AG04450 (cell line): ENCODE measurements at regions not wholly inside any gene's neighbourhood (a gene's known extent, or its start where the extent isn't known, plus 50 kb on each side); places are given as distances from the start of the nearest gene placed in this dataset.

Experiments used
- CTCF ChIA-PET: fragments of 300-600, 350-600 bp; formaldehyde crosslinking; extraction: SDS; loops from one replicate; lab custom pipeline; 2022; ENCODE audit warnings: antibody characterized with exemption, inconsistent platforms; lab: Charles Lee
- POLR2A ChIA-PET: fragments of 350-600 bp; formaldehyde crosslinking; extraction: SDS; loops from one replicate; lab custom pipeline; 2021; ENCODE audit warnings: antibody characterized with exemption, inconsistent platforms; lab: Yijun Ruan, JAX
- DNase-seq: peaks from one replicate; pipeline ENCODE4 v3.0.0-alpha.2; 2011; ENCODE audit warnings: low read depth, low spot score
- H3K27ac ChIP-seq: one replicate; pipeline ENCODE4 v1.5.1; 2012; ENCODE audit warnings: low read depth, low read length, control low read depth
- H3K27me3 ChIP-seq: one replicate; pipeline ENCODE4 v1.6.0; 2012; ENCODE audit warnings: low read length; ENCODE audit not compliant: control insufficient read depth, insufficient read depth
- H3K4me3 ChIP-seq: 2 replicates; pipeline ENCODE4 v1.5.1; 2011; ENCODE audit warnings: mild to moderate bottlenecking, low read depth, low read length, control low read depth
- H3K9me3 ChIP-seq: 2 replicates; pipeline ENCODE4 v1.5.1; 2012; ENCODE audit warnings: low read length; ENCODE audit not compliant: control insufficient read depth, insufficient read depth
- CTCF ChIP-seq: IDR thresholded peaks from 2 replicates; pipeline ENCODE4 v1.5.1; 2011; ENCODE audit warnings: low read depth, low read length, control low read depth, inconsistent platforms

GRCh38 chr2:238765590-238765989 is 82.3 kb upstream of the TWIST2 start:
- Histone ChIP-seq H3K9me3 (no peaks in the 10 kb centered on the region), H3K27me3 (no peaks in the 10 kb centered on the region), H3K27ac (no peak overlapping the region), H3K4me3 (no peak overlapping the region)
- POLR2A ChIA-PET, result no interaction called here
- TF ChIP-seq CTCF, result no peak
- CTCF ChIA-PET, result no interaction called here
- no peak for DNase-seq

DNA sequence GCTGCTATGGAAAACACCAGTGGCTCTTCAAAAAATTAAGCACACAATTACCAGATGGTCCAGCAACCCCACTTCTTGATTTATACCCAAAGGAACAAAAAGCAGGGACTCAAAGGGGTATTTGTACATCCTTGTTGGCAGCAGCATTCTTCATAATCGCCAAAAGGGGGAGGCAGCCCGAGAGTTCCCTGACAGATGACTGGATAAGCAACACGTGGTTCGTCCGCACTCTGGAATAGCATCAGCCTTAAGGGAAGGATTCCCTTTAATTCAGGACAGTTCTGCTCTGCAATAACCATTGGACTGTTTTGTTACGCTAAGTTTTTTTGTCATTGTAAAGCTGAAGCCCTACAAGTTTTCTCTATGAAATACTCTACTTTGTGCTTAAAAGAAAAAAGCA is 76.7 kb upstream of the TWIST2 start:
- peaks cover 20% of the 10 kb centered on the region for H3K27me3 ChIP-seq
- H3K9me3 ChIP-seq, result no peaks in the 10 kb centered on the region; the same call in 1 of the 2 replicates
- ChIA-PET CTCF (no interaction called here), POLR2A (no interaction called here)
- no peak overlapping the region for H3K27ac ChIP-seq
- H3K4me3 ChIP-seq, result no peak overlapping the region
- DNase-seq, result no peak
- peak; percentile 44 for TF ChIP-seq CTCF

DNA sequence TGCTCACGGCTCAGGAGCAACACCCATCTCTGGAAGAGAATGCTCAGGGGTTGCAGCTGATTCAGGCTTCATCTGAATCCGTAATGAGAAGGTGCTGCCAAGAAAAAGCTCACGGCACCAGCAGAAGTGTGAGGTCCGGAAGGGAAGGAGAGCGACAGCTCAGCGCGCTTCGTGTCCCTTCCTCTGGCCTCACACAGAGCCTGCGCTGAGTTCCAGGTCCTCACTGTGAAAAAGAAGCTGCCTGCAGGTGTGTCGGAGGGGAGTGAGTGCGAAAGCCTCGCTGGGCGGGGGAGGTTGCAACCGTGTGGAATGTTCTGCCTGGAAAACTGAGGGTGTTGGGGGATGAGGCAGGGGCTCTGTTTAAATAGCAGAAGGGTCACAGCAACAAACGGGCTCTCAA is 76.2 kb upstream of the TWIST2 start:
- Histone ChIP-seq H3K27me3 (peaks cover 20% of the 10 kb centered on the region), H3K27ac (no peak overlapping the region), H3K4me3 (no peak overlapping the region), H3K9me3 (no peaks in the 10 kb centered on the region; the same call in 1 of the 2 replicates)
- TF ChIP-seq CTCF, result no peak
- no peak for DNase-seq
- ChIA-PET POLR2A (no interaction called here), CTCF (no interaction called here)

DNA sequence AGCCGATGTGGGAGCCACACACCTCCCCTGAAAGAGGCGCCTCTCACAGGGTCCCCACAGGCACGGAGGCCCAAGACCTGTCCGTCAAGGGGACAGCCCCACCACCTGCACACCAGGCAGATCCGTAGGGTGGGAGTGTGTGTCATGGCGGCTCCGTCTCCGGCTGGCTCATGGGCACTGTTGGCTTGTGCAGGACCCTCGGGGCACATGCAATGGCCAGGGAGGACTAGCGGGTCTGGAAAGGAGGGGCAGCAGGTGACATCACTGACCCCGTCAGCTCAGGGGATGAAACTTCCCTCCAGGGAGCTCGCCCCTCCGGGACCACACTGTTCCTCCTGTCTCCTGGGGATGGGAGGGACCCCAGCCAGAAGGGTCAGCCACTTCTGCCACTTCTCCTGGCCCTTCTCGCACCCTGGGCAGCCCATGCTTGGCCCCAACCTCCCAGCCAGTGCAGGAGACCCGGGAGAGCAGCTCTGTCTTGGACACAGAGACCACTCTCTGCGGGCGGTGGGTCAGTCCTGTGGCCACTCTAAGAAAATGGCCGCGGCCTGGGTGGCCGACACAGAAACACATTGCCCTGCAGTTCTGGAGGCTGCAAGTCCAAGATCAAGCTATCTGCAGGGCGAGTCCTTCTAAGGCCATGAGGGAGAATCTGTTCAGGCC is 75.1 kb upstream of the TWIST2 start:
- CTCF ChIA-PET, result no interaction called here

GRCh38 chr2:238773472-238773871 is 74.4 kb upstream of the TWIST2 start:
- CTCF ChIA-PET, result no interaction called here
- H3K27ac ChIP-seq, result no peak overlapping the region
- DNase-seq, result no peak
- no peaks in the 10 kb centered on the region; the same call in 1 of the 2 replicates for H3K9me3 ChIP-seq
- peaks cover 20% of the 10 kb centered on the region for H3K27me3 ChIP-seq
- H3K4me3 ChIP-seq, result no peak overlapping the region
- POLR2A ChIA-PET, result no interaction called here
- TF ChIP-seq CTCF, result no peak

More for the DNA sequence above, 75.1 kb upstream of the TWIST2 start:
- H3K9me3 ChIP-seq, result no peaks in the 10 kb centered on the region; the same call in 1 of the 2 replicates
- no peak for TF ChIP-seq CTCF
- DNase-seq, result no peak
- POLR2A ChIA-PET, result no interaction called here
- no peak overlapping the region for H3K27ac ChIP-seq
- no peak overlapping the region for H3K4me3 ChIP-seq
- peaks cover 20% of the 10 kb centered on the region for H3K27me3 ChIP-seq
